GM12878 (cell line): ENCODE measurements at regions not wholly inside any gene's neighbourhood (a gene's known extent, or its start where the extent isn't known, plus 50 kb on each side); places are given as distances from the start of the nearest gene placed in this dataset.
"Not testable (repeated sequence)": the region's sequence is repeated elsewhere in the genome, so short reads cannot be mapped to it uniquely, and the experiment has no call there.

ENCODE experiments used
- ATAC-seq: fragments of 200-7000 bp; cut with Tn5 transposase; 3 replicates; pipeline ENCODE4 v1.9.1; 2020; ENCODE audit warnings: mild to moderate bottlenecking, moderate library complexity
- BruUV-seq: library from RNA; stranded (reverse); fragments of 400-500 nt; replicated peaks from 2 replicates; lab custom pipeline; 2021; lab: Mats Ljungman, UMichigan
- CTCF ChIA-PET: fragments of 300-600 bp; sonication (Branson Sonifier 250); formaldehyde crosslinking; extraction: SDS; loops from one replicate; lab custom pipeline; 2021; ENCODE audit warnings: inconsistent platforms; lab: Yijun Ruan, JAX
- POLR2A ChIA-PET: fragments of 350-600 bp; formaldehyde crosslinking; extraction: SDS; loops from one replicate; lab custom pipeline; 2021; ENCODE audit warnings: inconsistent platforms; lab: Charles Lee
- RAD21 ChIA-PET: fragments of 300-600 bp; sonication (Branson Sonifier 250); formaldehyde crosslinking; loops from one replicate; lab custom pipeline; 2023; ENCODE audit warnings: antibody characterized with exemption; ENCODE audit not compliant: unreplicated experiment; lab: Charles Lee
- SMC1A ChIA-PET: fragments of 300-600 bp; sonication (Branson Sonifier 250); formaldehyde crosslinking; loops from one replicate; lab custom pipeline; 2023; ENCODE audit not compliant: unreplicated experiment, uncharacterized antibody; lab: Charles Lee
- DNase-seq: peaks from one replicate; pipeline ENCODE4 v3.0.0-alpha.2; 2011; ENCODE audit warnings: low read depth, low spot score
- FAIRE-seq: peaks from 3 replicates; lab custom pipeline; 2011; peaks lifted over from hg19 to GRCh38; lab: Jason Lieb, UNC
- H2AFZ ChIP-seq: 2 replicates; pipeline ENCODE4 v1.6.0; 2011; ENCODE audit warnings: low read depth, low read length, control low read depth; ENCODE audit not compliant: control insufficient read depth
- H3K27ac ChIP-seq: 2 replicates; pipeline ENCODE4 v1.5.1; 2011; ENCODE audit warnings: control low read depth; ENCODE audit not compliant: control insufficient read depth, insufficient read depth
- H3K27me3 ChIP-seq, 2 experiments: replicated peaks in 1 of 2; 2 replicates each; pipeline versions ENCODE4 v1.6.0 to v1.6.1; 2011; ENCODE audit warnings: low read length in 1 of 2; ENCODE audit not compliant: control insufficient read depth in 2 of 2, insufficient read depth in 2 of 2
- H3K36me3 ChIP-seq, 2 experiments: 2 replicates each; pipeline ENCODE4 v1.5.1; 2011; ENCODE audit warnings: low read length in 1 of 2; ENCODE audit not compliant: control insufficient read depth in 2 of 2, insufficient read depth in 2 of 2
- H3K4me1 ChIP-seq: 2 replicates; pipeline ENCODE4 v1.6.1; 2011; ENCODE audit warnings: mild to moderate bottlenecking, low read length, moderate library complexity, mixed read lengths; ENCODE audit not compliant: control insufficient read depth, insufficient read depth
- H3K4me2 ChIP-seq: 2 replicates; pipeline ENCODE4 v1.6.0; 2011; ENCODE audit warnings: control low read depth; ENCODE audit not compliant: control insufficient read depth, insufficient read depth
- H3K4me3 ChIP-seq: fragments of 200-600 bp; sonication (generic); 2 replicates; pipeline ENCODE4 v1.5.1; 2016
- H3K79me2 ChIP-seq: 2 replicates; pipeline ENCODE4 v1.6.0; 2011; ENCODE audit warnings: low read length; ENCODE audit not compliant: control insufficient read depth, insufficient read depth
- H3K9ac ChIP-seq: 2 replicates; pipeline ENCODE4 v1.8.0; 2011; ENCODE audit warnings: low read length, control low read depth, mixed read lengths; ENCODE audit not compliant: control insufficient read depth, insufficient read depth
- H3K9me3 ChIP-seq: replicated peaks from 3 replicates; pipeline ENCODE4 v1.5.1; 2011; ENCODE audit warnings: mild to moderate bottlenecking, low read length; ENCODE audit not compliant: control insufficient read depth, insufficient read depth
- H4K20me1 ChIP-seq: 2 replicates; pipeline ENCODE4 v1.6.0; 2011; ENCODE audit not compliant: control insufficient read depth, insufficient read depth
- CREB1 ChIP-seq: IDR thresholded peaks from 2 replicates; pipeline ENCODE4 v1.6.1; 2012; ENCODE audit warnings: low read depth, mild to moderate bottlenecking, inconsistent platforms
- HDGF ChIP-seq: fragments of 450-650 bp; IDR thresholded peaks from 2 replicates; pipeline ENCODE4 v1.6.1; 2016; ENCODE audit warnings: antibody characterized with exemption
- NR2C1 ChIP-seq: fragments of 450-650 bp; IDR thresholded peaks from 2 replicates; pipeline ENCODE4 v1.6.1; 2017; ENCODE audit warnings: antibody characterized with exemption, mild to moderate bottlenecking, moderate library complexity
- RUNX3 ChIP-seq: IDR thresholded peaks from 2 replicates; pipeline ENCODE4 v1.6.1; 2012; ENCODE audit warnings: low read length, inconsistent platforms
- WGBS: methylation state at CpG from one replicate; pipeline ENCODE4 v1.1.6; 2016; ENCODE audit warnings: low lambda C conversion rate; ENCODE audit not compliant: insufficient replicate concordance, insufficient coverage; ENCODE audit errors: missing lambda C conversion rate; 5-methylcytosine and 5-hydroxymethylcytosine counted together
- in situ Hi-C: fragments of 300-500 bp; cut with MboI; formaldehyde crosslinking; loops from 9 replicates; pipeline ENCODE4 v1.14.3; 2018; ENCODE audit warnings: mixed read lengths
- intact Hi-C: fragments of 100-400 bp; cut with micrococcal nuclease; formaldehyde crosslinking; loops from one replicate; pipeline ENCODE4 v1.14.2; 2022; ENCODE audit not compliant: unreplicated experiment
- TF ChIP-seq, protein P1 (sequence below): fragments of 150-350 bp; IDR thresholded peaks from 2 replicates; pipeline ENCODE4 v1.6.1; 2016; ENCODE audit warnings: low read depth, low read length

DNA sequence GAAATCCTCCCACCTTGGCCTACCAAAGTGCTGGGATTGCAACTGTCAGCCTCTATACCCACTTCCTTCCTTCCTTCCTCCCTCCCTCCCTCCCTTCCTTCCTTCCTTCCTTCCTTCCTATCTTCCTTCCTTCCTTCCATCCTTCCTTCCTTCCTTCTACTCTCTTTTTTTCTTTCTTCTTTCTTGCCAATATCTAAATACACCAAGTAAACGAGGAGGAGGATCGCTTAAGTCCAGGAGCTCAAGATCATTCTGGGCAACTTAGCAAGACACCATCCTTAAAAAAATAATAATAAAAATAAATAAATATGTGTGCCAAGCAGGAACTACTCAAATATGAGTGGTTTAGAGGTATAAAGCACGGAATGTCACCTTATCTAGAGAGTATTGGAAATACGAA lies 249.4 kb upstream of the TRIB2 start (continued):
- TF ChIP-seq, protein P1, sequence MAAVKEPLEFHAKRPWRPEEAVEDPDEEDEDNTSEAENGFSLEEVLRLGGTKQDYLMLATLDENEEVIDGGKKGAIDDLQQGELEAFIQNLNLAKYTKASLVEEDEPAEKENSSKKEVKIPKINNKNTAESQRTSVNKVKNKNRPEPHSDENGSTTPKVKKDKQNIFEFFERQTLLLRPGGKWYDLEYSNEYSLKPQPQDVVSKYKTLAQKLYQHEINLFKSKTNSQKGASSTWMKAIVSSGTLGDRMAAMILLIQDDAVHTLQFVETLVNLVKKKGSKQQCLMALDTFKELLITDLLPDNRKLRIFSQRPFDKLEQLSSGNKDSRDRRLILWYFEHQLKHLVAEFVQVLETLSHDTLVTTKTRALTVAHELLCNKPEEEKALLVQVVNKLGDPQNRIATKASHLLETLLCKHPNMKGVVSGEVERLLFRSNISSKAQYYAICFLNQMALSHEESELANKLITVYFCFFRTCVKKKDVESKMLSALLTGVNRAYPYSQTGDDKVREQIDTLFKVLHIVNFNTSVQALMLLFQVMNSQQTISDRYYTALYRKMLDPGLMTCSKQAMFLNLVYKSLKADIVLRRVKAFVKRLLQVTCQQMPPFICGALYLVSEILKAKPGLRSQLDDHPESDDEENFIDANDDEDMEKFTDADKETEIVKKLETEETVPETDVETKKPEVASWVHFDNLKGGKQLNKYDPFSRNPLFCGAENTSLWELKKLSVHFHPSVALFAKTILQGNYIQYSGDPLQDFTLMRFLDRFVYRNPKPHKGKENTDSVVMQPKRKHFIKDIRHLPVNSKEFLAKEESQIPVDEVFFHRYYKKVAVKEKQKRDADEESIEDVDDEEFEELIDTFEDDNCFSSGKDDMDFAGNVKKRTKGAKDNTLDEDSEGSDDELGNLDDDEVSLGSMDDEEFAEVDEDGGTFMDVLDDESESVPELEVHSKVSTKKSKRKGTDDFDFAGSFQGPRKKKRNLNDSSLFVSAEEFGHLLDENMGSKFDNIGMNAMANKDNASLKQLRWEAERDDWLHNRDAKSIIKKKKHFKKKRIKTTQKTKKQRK = no peak
- TF ChIP-seq, all 136 proteins: peak for 0

DNA sequence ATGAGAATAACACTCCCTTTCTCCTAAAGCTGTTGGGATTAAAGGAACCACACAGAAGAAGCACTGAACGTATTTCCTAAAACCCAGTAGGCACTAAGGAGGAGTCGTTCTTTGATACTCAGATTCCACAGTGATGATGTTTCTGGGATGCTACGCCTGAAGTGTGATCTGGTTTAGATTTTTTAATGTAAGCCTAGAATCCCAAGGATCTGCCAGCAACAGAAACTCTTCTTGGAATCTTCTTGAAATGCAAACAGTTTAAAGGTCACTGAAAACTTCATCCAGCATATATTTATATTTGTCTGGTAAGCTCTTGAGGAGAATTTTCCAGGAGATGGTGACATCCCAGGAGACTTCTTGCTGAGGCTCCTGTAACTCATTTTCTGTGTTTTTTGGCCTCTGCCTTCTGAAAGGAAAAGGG lies 247.6 kb upstream of the TRIB2 start:
- TF ChIP-seq NR2C1 (no peak), CREB1 (no peak), HDGF (no peak), RUNX3 (no peak)
- no peaks in the 10 kb centered on the region for H3K79me2 ChIP-seq
- 69% methylated on average over 3 of the region's 3 CpGs for WGBS
- no TSS peak for BruUV-seq
- no peaks in the 10 kb centered on the region for H4K20me1 ChIP-seq
- H3K9me3 ChIP-seq = no peaks in the 10 kb centered on the region; the same call in 2 of the 3 replicates
- in situ Hi-C loops (no loop called here), intact Hi-C loops (no loop called here)
- H3K4me3 ChIP-seq = no peak overlapping the region
- no peaks in the 10 kb centered on the region for H3K36me3 ChIP-seq
- H3K9ac ChIP-seq = no peak overlapping the region
- ChIA-PET SMC1A (no interaction called here), CTCF (interaction anchor here (0.6 kb wide), 1 partner anchor 280 kb away, joined by 3 read pairs; no protein-coding TSS in a partner anchor), RAD21 (no interaction called here), POLR2A (no interaction called here)
- no peak for DNase-seq
- no peak for FAIRE-seq
- H3K4me1 ChIP-seq = no peaks in the 10 kb centered on the region
- H2AFZ ChIP-seq = no peak overlapping the region
- ATAC-seq = no peak
- H3K27me3 ChIP-seq = no peaks in the 10 kb centered on the region
- H3K4me2 ChIP-seq = no peak overlapping the region
- no peak overlapping the region for H3K27ac ChIP-seq

DNA sequence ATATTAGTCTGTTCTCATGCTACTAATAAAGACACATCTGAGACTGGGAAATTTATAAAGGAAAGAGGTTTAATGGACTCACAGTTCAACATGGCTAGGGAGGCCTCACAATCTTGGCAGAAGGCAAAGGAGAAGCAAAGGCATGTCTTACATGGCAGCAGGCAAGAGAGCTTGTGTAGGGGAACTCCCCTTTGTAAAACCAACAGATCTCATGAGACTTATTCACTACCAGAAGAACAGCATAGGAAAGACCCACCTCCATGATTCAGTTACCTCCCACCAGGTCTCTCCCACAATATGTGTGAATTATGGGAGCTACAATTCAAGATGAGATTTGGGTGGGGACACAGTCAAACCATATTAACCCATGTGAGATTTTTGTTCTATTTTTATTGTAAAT lies 244.5 kb upstream of the TRIB2 start:
- ATAC-seq, H3K4me1 ChIP-seq, FAIRE-seq, H4K20me1 ChIP-seq, H2AFZ ChIP-seq, RAD21 ChIA-PET, H3K9me3 ChIP-seq, POLR2A ChIA-PET, BruUV-seq, intact Hi-C loops, H3K27me3 ChIP-seq, in situ Hi-C loops, H3K36me3 ChIP-seq, H3K27ac ChIP-seq, DNase-seq, H3K79me2 ChIP-seq, H3K4me3 ChIP-seq, H3K9ac ChIP-seq, H3K4me2 ChIP-seq: not testable (repeated sequence)
- SMC1A ChIA-PET = interaction anchor here (0.6 kb wide), 1 partner anchor 138 kb away, joined by 3 read pairs; no protein-coding TSS in a partner anchor
- CTCF ChIA-PET = interaction anchor here (0.6 kb wide), 1 partner anchor 1150 kb away, joined by 3 read pairs; no protein-coding TSS in a partner anchor
